ENCODE measurements at regions not wholly inside any gene's neighbourhood (a gene's known extent, or its start where the extent isn't known, plus 50 kb on each side); places are given as distances from the start of the nearest gene placed in this dataset.

DNA sequence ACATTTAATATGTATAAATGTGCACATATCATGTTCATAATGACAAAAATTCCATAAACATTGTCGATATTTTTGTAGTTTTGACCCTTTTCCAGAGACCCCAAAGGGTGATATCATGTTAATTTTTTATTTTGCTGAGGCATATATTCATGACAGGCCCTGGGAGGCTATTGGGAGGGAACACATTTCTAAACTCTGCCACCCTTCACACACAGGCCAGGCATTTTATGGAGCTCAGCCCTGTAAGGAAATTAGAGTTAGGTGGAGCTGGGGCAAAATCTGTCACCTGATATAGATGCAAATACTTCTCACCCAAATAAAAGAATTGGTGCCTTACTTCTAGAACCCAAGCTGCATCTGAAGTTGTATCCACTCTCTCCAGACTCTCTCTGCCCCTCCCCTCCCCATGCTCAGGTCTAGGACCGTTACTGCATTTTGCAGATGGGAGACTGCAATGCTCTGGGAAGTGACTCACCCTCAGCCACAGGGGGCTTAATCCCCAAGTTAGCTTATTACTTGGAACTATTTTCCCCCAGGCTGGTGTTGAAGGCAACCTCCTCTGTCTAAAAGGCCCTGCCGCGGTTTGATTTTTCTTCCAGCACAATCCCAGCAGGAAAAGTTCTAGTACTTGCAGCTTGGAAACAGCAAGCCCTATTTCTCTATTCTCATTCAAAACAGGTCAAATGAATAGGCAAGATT, 238.9 kb downstream of the EMP1 start (continued):
- TF ChIP-seq, protein P1, sequence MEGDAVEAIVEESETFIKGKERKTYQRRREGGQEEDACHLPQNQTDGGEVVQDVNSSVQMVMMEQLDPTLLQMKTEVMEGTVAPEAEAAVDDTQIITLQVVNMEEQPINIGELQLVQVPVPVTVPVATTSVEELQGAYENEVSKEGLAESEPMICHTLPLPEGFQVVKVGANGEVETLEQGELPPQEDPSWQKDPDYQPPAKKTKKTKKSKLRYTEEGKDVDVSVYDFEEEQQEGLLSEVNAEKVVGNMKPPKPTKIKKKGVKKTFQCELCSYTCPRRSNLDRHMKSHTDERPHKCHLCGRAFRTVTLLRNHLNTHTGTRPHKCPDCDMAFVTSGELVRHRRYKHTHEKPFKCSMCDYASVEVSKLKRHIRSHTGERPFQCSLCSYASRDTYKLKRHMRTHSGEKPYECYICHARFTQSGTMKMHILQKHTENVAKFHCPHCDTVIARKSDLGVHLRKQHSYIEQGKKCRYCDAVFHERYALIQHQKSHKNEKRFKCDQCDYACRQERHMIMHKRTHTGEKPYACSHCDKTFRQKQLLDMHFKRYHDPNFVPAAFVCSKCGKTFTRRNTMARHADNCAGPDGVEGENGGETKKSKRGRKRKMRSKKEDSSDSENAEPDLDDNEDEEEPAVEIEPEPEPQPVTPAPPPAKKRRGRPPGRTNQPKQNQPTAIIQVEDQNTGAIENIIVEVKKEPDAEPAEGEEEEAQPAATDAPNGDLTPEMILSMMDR (IDR thresholded peaks at IDR 0.05; ENCODE audit: low read depth, low read length, missing input control): no peak
- TF ChIP-seq YY1 (IDR thresholded peaks at IDR 0.05): no peak
- TF ChIP-seq RAD21 (IDR thresholded peaks at IDR 0.05): no peak
- TF ChIP-seq JUND (IDR thresholded peaks at IDR 0.05): no peak
- no peak for TF ChIP-seq GABPA (IDR thresholded peaks at IDR 0.05 in 1 of 2, conservative IDR thresholded peaks at IDR 0.05 in 1 of 2)
- no peak for TF ChIP-seq FOXA2 (IDR thresholded peaks at IDR 0.05)
- TF ChIP-seq RXRA (IDR thresholded peaks at IDR 0.05): no peak
- TF ChIP-seq, protein P2, sequence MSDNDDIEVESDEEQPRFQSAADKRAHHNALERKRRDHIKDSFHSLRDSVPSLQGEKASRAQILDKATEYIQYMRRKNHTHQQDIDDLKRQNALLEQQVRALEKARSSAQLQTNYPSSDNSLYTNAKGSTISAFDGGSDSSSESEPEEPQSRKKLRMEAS (IDR thresholded peaks at IDR 0.05): no peak
- no peak for TF ChIP-seq HNF4A (conservative IDR thresholded peaks at IDR 0.05)

DNA sequence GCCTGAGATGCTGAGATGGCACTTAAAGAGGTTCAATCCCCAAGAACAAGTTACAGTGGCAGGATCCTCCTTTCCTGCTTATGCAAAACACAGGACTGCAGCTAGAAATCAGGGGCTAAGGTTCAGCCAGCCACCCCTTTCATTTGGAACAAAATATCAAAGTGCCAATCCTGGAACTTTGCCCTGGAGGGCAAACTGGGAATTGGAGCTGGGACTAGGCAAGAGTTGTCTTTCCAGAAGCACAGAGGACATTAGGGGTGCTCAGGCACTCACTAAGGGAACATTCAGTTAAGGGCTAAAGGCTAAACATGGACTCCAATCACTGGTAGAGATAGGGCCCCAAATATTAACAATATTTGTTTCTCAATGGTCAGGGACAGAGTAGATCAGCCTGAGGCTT, 237.2 kb downstream of the EMP1 start:
- Histone ChIP-seq H3K9ac (ENCODE audit: low read depth in 1 of 2, low read length in 2 of 2) (no peak overlapping the region), H3K9me3 (ENCODE audit: control insufficient read depth in 4 of 4, low read length in 3 of 4) (no peaks in the 10 kb centered on the region), H3K36me3 (ENCODE audit: control insufficient read depth in 4 of 4, insufficient read depth in 3 of 4, low read depth in 1 of 4, low read length in 3 of 4) (no peaks in the 10 kb centered on the region), H3K4me1 (ENCODE audit: control insufficient read depth in 4 of 4, insufficient read depth in 4 of 4, low read length in 3 of 4) (peaks cover 8 to 21% (median 10%) of the 10 kb centered on the region in 4 donors), H3K4me3 (ENCODE audit: low read depth in 1 of 3, low read length in 3 of 3) (no peak overlapping the region), H3K27ac (ENCODE audit: low read depth in 1 of 2, low read length in 2 of 2) (no peak overlapping the region), H3K27me3 (ENCODE audit: control insufficient read depth in 4 of 4, insufficient read depth in 4 of 4, low read length in 3 of 4) (no peaks in the 10 kb centered on the region)
- peak; percentile 95 for TF ChIP-seq HNF4G (IDR thresholded peaks at IDR 0.05)
- TF ChIP-seq, protein P1 (IDR thresholded peaks at IDR 0.05; ENCODE audit: low read depth, low read length, missing input control): no peak
- TF ChIP-seq, protein P2 (IDR thresholded peaks at IDR 0.05): no peak
- TF ChIP-seq JUND (IDR thresholded peaks at IDR 0.05): peak in 1 of 2 donors; percentile 44
- TF ChIP-seq RXRA (IDR thresholded peaks at IDR 0.05): peak; percentile 78 to 82
- TF ChIP-seq YY1 (IDR thresholded peaks at IDR 0.05): peak; percentile 54
- peak; percentile 94 for TF ChIP-seq SP1 (IDR thresholded peaks at IDR 0.05)
- TF ChIP-seq HNF4A (conservative IDR thresholded peaks at IDR 0.05): peak; percentile 96 to 99
- TF ChIP-seq, protein P3, sequence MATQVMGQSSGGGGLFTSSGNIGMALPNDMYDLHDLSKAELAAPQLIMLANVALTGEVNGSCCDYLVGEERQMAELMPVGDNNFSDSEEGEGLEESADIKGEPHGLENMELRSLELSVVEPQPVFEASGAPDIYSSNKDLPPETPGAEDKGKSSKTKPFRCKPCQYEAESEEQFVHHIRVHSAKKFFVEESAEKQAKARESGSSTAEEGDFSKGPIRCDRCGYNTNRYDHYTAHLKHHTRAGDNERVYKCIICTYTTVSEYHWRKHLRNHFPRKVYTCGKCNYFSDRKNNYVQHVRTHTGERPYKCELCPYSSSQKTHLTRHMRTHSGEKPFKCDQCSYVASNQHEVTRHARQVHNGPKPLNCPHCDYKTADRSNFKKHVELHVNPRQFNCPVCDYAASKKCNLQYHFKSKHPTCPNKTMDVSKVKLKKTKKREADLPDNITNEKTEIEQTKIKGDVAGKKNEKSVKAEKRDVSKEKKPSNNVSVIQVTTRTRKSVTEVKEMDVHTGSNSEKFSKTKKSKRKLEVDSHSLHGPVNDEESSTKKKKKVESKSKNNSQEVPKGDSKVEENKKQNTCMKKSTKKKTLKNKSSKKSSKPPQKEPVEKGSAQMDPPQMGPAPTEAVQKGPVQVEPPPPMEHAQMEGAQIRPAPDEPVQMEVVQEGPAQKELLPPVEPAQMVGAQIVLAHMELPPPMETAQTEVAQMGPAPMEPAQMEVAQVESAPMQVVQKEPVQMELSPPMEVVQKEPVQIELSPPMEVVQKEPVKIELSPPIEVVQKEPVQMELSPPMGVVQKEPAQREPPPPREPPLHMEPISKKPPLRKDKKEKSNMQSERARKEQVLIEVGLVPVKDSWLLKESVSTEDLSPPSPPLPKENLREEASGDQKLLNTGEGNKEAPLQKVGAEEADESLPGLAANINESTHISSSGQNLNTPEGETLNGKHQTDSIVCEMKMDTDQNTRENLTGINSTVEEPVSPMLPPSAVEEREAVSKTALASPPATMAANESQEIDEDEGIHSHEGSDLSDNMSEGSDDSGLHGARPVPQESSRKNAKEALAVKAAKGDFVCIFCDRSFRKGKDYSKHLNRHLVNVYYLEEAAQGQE (IDR thresholded peaks at IDR 0.05): peak; percentile 20
- TF ChIP-seq, protein P4, sequence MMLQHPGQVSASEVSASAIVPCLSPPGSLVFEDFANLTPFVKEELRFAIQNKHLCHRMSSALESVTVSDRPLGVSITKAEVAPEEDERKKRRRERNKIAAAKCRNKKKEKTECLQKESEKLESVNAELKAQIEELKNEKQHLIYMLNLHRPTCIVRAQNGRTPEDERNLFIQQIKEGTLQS (IDR thresholded peaks at IDR 0.05): peak; percentile 17
- peak; percentile 30 to 59 for TF ChIP-seq RAD21 (IDR thresholded peaks at IDR 0.05)
- no peak for TF ChIP-seq GABPA (IDR thresholded peaks at IDR 0.05 in 1 of 2, conservative IDR thresholded peaks at IDR 0.05 in 1 of 2)
- no peak for TF ChIP-seq TAF1 (conservative IDR thresholded peaks at IDR 0.05)
- TF ChIP-seq FOXA2 (IDR thresholded peaks at IDR 0.05): no peak
- no peak for DNase-seq (ENCODE audit: low spot score)

Measured in liver (tissue), 7 donors.